ENCODE measurements at regions not wholly inside any gene's neighbourhood (a gene's known extent, or its start where the extent isn't known, plus 50 kb on each side); places are given as distances from the start of the nearest gene placed in this dataset.

- Histone ChIP-seq H3K4me1 (ENCODE audit: control insufficient read depth in 1 of 2, insufficient read depth in 1 of 2, low read depth in 1 of 2, low read length in 1 of 2) (no peaks in the 10 kb centered on the region), H3K9me3 (no peaks in the 10 kb centered on the region), H3K27me3 (no peaks in the 10 kb centered on the region), H3K36me3 (no peaks in the 10 kb centered on the region), H3K27ac (no peak overlapping the region), H3K4me3 (ENCODE audit: low read depth in 1 of 2, low read length in 1 of 2) (no peak overlapping the region)
- no peak for TF ChIP-seq CTCF (IDR thresholded peaks at IDR 0.05)
These were observed 245.1 kb downstream of the MATN1 start for GRCh38 chr1:30478283-30478682.

- no peak overlapping the region for H3K27ac ChIP-seq
- no peaks in the 10 kb centered on the region for H3K4me1 ChIP-seq (ENCODE audit: control insufficient read depth in 1 of 2, insufficient read depth in 1 of 2, low read depth in 1 of 2, low read length in 1 of 2)
- no peaks in the 10 kb centered on the region for H3K36me3 ChIP-seq
- H3K27me3 ChIP-seq, result no peaks in the 10 kb centered on the region
- TF ChIP-seq CTCF (IDR thresholded peaks at IDR 0.05), result no peak
- no peak overlapping the region for H3K4me3 ChIP-seq (ENCODE audit: low read depth in 1 of 2, low read length in 1 of 2)
- no peaks in the 10 kb centered on the region for H3K9me3 ChIP-seq
These were observed 245.8 kb downstream of the MATN1 start for GRCh38 chr1:30477588-30477987.

GRCh38 chr1:30476911-30477459 is 246.4 kb downstream of the MATN1 start:
- Histone ChIP-seq H3K4me1 (ENCODE audit: control insufficient read depth in 1 of 2, insufficient read depth in 1 of 2, low read depth in 1 of 2, low read length in 1 of 2) (no peaks in the 10 kb centered on the region), H3K27ac (no peak overlapping the region), H3K27me3 (no peaks in the 10 kb centered on the region), H3K36me3 (no peaks in the 10 kb centered on the region), H3K9me3 (no peaks in the 10 kb centered on the region), H3K4me3 (ENCODE audit: low read depth in 1 of 2, low read length in 1 of 2) (no peak overlapping the region)
- no peak for TF ChIP-seq CTCF (IDR thresholded peaks at IDR 0.05)

- Histone ChIP-seq H3K27me3 (no peaks in the 10 kb centered on the region), H3K9me3 (no peaks in the 10 kb centered on the region), H3K36me3 (no peaks in the 10 kb centered on the region), H3K27ac (no peak overlapping the region), H3K4me1 (ENCODE audit: control insufficient read depth in 1 of 2, insufficient read depth in 1 of 2, low read depth in 1 of 2, low read length in 1 of 2) (no peaks in the 10 kb centered on the region), H3K4me3 (ENCODE audit: low read depth in 1 of 2, low read length in 1 of 2) (no peak overlapping the region)
- TF ChIP-seq CTCF (IDR thresholded peaks at IDR 0.05), result no peak
These were observed 246.9 kb downstream of the MATN1 start for GRCh38 chr1:30476476-30476875.

GRCh38 chr1:30475966-30476365 is 247.4 kb downstream of the MATN1 start:
- H3K27me3 ChIP-seq, result no peaks in the 10 kb centered on the region

More at GRCh38 chr1:30475966-30476365, 247.4 kb downstream of the MATN1 start:
- Histone ChIP-seq H3K9me3 (no peaks in the 10 kb centered on the region), H3K4me3 (ENCODE audit: low read depth in 1 of 2, low read length in 1 of 2) (no peak overlapping the region), H3K36me3 (no peaks in the 10 kb centered on the region), H3K27ac (no peak overlapping the region), H3K4me1 (ENCODE audit: control insufficient read depth in 1 of 2, insufficient read depth in 1 of 2, low read depth in 1 of 2, low read length in 1 of 2) (no peaks in the 10 kb centered on the region)
- no peak for TF ChIP-seq CTCF (IDR thresholded peaks at IDR 0.05)
